ENCODE measurements at regions not wholly inside any gene's neighbourhood (a gene's known extent, or its start where the extent isn't known, plus 50 kb on each side); places are given as distances from the start of the nearest gene placed in this dataset.
A peak's percentile ranks its signal among the peaks of the same experiment; 100 is the strongest.

- WGBS, 2 donors, result 73 to 80% methylated on average over 1 of the region's 1 CpG
- H3K4me3 ChIP-seq, result no peak overlapping the region
- H3K9me3 ChIP-seq, result peaks cover 0 to 3% (median 0%) of the 10 kb centered on the region in 4 donors
- TF ChIP-seq CTCF (IDR thresholded peaks at IDR 0.05), result no peak
- DNase-seq, result no peak
- no peaks in the 10 kb centered on the region for H3K27me3 ChIP-seq
- no peaks in the 10 kb centered on the region for H3K4me1 ChIP-seq
- H3K36me3 ChIP-seq, result no peaks in the 10 kb centered on the region
- no peak overlapping the region for H3K27ac ChIP-seq
- FAIRE-seq, result no peak
- no peak for ATAC-seq
- intact Hi-C loops (cut with DNase I), result no loop called here
These were observed 532.0 kb upstream of the GBE1 start for GRCh38 chr3:82293435-82293834.

- no peak overlapping the region for H3K27ac ChIP-seq
- WGBS, 2 donors, result 77 to 89% methylated on average over 3 of the region's 3 CpGs
- no peaks in the 10 kb centered on the region for H3K9me3 ChIP-seq
- FAIRE-seq, result no peak
- intact Hi-C loops (cut with DNase I), result no loop called here
- H3K27me3 ChIP-seq, result no peaks in the 10 kb centered on the region
- no peaks in the 10 kb centered on the region for H3K36me3 ChIP-seq
- no peak for DNase-seq
- H3K4me1 ChIP-seq, result no peaks in the 10 kb centered on the region
- no peak for ATAC-seq
- no peak for TF ChIP-seq CTCF (IDR thresholded peaks at IDR 0.05)
- H3K4me3 ChIP-seq, result no peak overlapping the region
These were observed 526.1 kb upstream of the GBE1 start for GRCh38 chr3:82287562-82287961.

- DNase-seq, result no peak
- Histone ChIP-seq H3K36me3 (no peaks in the 10 kb centered on the region), H3K4me3 (no peak overlapping the region), H3K4me1 (no peaks in the 10 kb centered on the region), H3K27ac (no peak overlapping the region), H3K27me3 (no peaks in the 10 kb centered on the region), H3K9me3 (no peaks in the 10 kb centered on the region)
- intact Hi-C loops (cut with DNase I), result no loop called here
- 58% methylated on average over 3 of the region's 3 CpGs for WGBS, 2 donors
- TF ChIP-seq CTCF (IDR thresholded peaks at IDR 0.05), result no peak
- no peak for FAIRE-seq
- ATAC-seq, result peak in 1 of 4 donors; percentile 31
These were observed 519.8 kb upstream of the GBE1 start for GRCh38 chr3:82281205-82281604.

GRCh38 chr3:82276992-82277391 lies 515.5 kb upstream of the GBE1 start:
- intact Hi-C loops (cut with DNase I), result no loop called here
- DNase-seq, result no peak
- Histone ChIP-seq H3K36me3 (no peaks in the 10 kb centered on the region), H3K27me3 (no peaks in the 10 kb centered on the region), H3K4me1 (no peaks in the 10 kb centered on the region), H3K9me3 (no peaks in the 10 kb centered on the region), H3K4me3 (no peak overlapping the region), H3K27ac (no peak overlapping the region)
- no peak for FAIRE-seq
- 47 to 50% methylated on average over 1 of the region's 1 CpG for WGBS, 2 donors
- no peak for TF ChIP-seq CTCF (IDR thresholded peaks at IDR 0.05)
- no peak for ATAC-seq

- no peaks in the 10 kb centered on the region for H3K4me1 ChIP-seq
- intact Hi-C loops (cut with DNase I), result no loop called here
- FAIRE-seq (no peak), DNase-seq (no peak), ATAC-seq (no peak)
- H3K36me3 ChIP-seq, result no peaks in the 10 kb centered on the region
- no peak overlapping the region for H3K4me3 ChIP-seq
- no peaks in the 10 kb centered on the region for H3K27me3 ChIP-seq
- TF ChIP-seq CTCF (IDR thresholded peaks at IDR 0.05), result no peak
- no peaks in the 10 kb centered on the region for H3K9me3 ChIP-seq
- H3K27ac ChIP-seq, result no peak overlapping the region
These were observed 513.5 kb upstream of the GBE1 start for GRCh38 chr3:82274897-82275296.

Measured in pancreas (tissue), 10 donors.